GM18951 (cell line): ENCODE measurements at regions not wholly inside any gene's neighbourhood (a gene's known extent, or its start where the extent isn't known, plus 50 kb on each side); places are given as distances from the start of the nearest gene placed in this dataset.
"Not testable (repeated sequence)": the region's sequence is repeated elsewhere in the genome, so short reads cannot be mapped to it uniquely, and the experiment has no call there.

Experiments
- POLR2A ChIP-seq: IDR thresholded peaks from 4 replicates; pipeline ENCODE4 v1.6.1; 2011; ENCODE audit warnings: mild to moderate bottlenecking; ENCODE audit not compliant: insufficient read length, insufficient read depth; ENCODE audit errors: extremely low read depth
- in situ Hi-C: fragments of 300-500 bp; cut with MboI; formaldehyde crosslinking; loops from one replicate; pipeline ENCODE4 v1.12.0; 2022; ENCODE audit warnings: low sequenced_read_pairs, mixed read lengths, inconsistent platforms; ENCODE audit not compliant: unreplicated experiment

- in situ Hi-C loops = no loop called here
- no peak for TF ChIP-seq POLR2A
Measured at GRCh38 chr22:47533961-47534803, 771.7 kb downstream of the TBC1D22A start.

- in situ Hi-C loops = no loop called here
- no peak for TF ChIP-seq POLR2A
Measured at GRCh38 chr22:47517062-47517461, 754.6 kb downstream of the TBC1D22A start.

GRCh38 chr22:47515384-47516125 is 753.1 kb downstream of the TBC1D22A start:
- in situ Hi-C loops = no loop called here
- no peak for TF ChIP-seq POLR2A

DNA sequence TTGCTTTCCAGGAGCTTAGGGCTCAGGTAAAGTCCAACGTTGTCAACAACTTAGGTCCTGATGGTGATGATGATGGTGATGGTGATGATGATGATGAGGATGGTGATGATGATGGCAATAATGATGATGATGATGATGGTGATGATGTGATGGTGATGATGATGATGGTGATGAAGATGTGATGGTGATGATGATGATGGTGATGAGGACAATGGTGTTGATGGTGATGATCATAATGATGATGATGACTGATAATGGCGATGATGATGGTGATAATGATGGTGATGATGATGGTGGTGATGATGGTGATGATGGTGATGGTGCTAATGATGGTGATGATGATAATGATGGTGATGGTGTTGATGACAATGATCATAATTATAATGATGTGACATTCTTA is 750.2 kb downstream of the TBC1D22A start:
- TF ChIP-seq POLR2A = no peak
- in situ Hi-C loops = no loop called here

GRCh38 chr22:47504962-47505361 is 742.5 kb downstream of the TBC1D22A start:
- in situ Hi-C loops = no loop called here
- TF ChIP-seq POLR2A = no peak

GRCh38 chr22:47498969-47499495 is 736.6 kb downstream of the TBC1D22A start:
- in situ Hi-C loops = no loop called here
- no peak for TF ChIP-seq POLR2A

- no peak for TF ChIP-seq POLR2A
- in situ Hi-C loops = no loop called here
Measured at GRCh38 chr22:47497666-47498065, 735.2 kb downstream of the TBC1D22A start.

GRCh38 chr22:47495110-47495509 is 732.7 kb downstream of the TBC1D22A start:
- no peak for TF ChIP-seq POLR2A
- in situ Hi-C loops = no loop called here

GRCh38 chr22:47488131-47488530 is 725.7 kb downstream of the TBC1D22A start:
- in situ Hi-C loops = not testable (repeated sequence)

DNA sequence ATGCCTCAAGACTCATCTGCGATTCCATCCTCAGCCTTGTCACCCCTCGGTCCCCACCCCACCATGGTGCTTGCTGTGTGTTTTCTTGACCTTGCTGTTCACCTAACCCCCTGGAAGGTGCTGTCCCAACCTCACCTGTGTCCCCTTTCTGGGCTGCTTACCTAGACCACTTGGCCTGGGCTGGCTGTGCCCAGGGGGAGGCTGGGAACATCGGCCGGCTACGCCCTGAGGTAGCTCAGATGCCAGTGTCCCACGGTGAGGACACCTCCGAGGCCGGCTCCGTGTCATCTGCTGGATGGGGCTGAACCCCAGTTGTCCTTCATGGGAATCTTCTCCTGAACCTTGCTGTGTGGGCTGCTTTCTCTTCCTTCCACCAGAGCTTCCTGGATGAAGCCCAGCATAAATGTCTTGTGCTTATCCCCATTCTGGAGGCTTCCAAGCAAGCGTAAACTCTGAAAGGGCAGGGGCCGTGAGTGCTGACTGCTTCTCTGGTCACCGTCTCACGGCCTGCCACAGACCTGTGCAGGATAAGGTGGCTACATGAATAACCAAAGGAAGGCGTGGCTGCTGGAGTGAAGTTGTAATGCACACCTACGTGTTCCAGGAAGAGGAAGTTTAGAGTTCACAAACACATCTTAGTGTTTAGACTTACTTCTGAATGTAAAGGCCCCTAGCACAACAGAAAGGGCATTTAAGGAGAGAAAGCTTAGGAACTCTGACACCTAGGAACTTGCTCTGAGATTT is 724.3 kb downstream of the TBC1D22A start:
- in situ Hi-C loops = no loop called here
- TF ChIP-seq POLR2A = no peak

DNA sequence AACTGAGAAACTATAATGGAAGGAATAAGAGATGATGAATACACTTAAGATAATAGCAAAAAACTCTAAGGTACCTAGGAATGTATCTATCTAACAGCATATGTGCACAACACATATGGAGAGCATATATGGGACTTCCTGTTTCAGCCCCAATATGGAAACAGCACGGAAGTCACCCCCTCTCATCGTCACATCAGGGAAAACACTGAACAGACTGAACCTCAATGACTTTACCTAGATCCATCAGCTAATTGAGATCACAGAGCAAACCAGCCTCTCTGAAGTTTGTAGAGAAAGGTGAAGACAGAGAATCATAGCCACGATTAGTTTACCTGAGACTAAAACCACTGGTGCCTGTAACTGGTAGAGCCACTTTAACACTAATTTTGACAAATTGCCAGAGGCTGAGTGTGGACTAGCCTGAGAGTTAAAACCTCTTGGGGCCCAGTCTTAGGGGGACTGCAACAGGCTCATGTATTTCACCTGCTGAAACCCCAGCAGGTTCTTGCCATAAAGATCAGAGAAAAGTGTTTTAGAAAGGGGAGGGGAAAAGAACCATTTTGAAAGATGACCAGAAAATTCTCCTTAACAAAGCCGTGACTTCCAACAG is 722.6 kb downstream of the TBC1D22A start:
- in situ Hi-C loops = no loop called here
- no peak for TF ChIP-seq POLR2A

- TF ChIP-seq POLR2A = no peak
- in situ Hi-C loops = no loop called here
Measured at GRCh38 chr22:47476231-47476630, 713.8 kb downstream of the TBC1D22A start.

- in situ Hi-C loops = no loop called here
- no peak for TF ChIP-seq POLR2A
Measured at GRCh38 chr22:47474895-47475294, 712.4 kb downstream of the TBC1D22A start.
